Fibroblast of lung (primary cell): ENCODE measurements at regions not wholly inside any gene's neighbourhood (a gene's known extent, or its start where the extent isn't known, plus 50 kb on each side); places are given as distances from the start of the nearest gene placed in this dataset.
A peak's percentile ranks its signal among the peaks of the same experiment; 100 is the strongest.

Experiments used
- DNase-seq, 2 donors: peaks; one replicate each; pipeline versions ENCODE4 v3.0.0 to v3.0.0-alpha.2; 2010; ENCODE audit warnings: low read depth in 2 of 2
- H2AFZ ChIP-seq: 2 replicates; pipeline ENCODE4 v1.5.1; 2012; ENCODE audit warnings: low read length, control low read depth, inconsistent platforms
- H3K27ac ChIP-seq: 2 replicates; pipeline ENCODE4 v1.5.1; 2011; ENCODE audit warnings: low read length, control low read depth; ENCODE audit not compliant: insufficient read depth
- H3K27me3 ChIP-seq: 2 replicates; pipeline ENCODE4 v1.5.1; 2011; ENCODE audit warnings: mild to moderate bottlenecking, low read length; ENCODE audit not compliant: control insufficient read depth, insufficient read depth
- H3K36me3 ChIP-seq: 2 replicates; pipeline ENCODE4 v1.5.1; 2011; ENCODE audit warnings: low read length; ENCODE audit not compliant: control insufficient read depth, insufficient read depth
- H3K4me1 ChIP-seq: 2 replicates; pipeline ENCODE4 v1.5.1; 2011; ENCODE audit warnings: low read length; ENCODE audit not compliant: control insufficient read depth, insufficient read depth; ENCODE audit errors: extremely low read depth
- H3K4me2 ChIP-seq: 2 replicates; pipeline ENCODE4 v1.5.1; 2011; ENCODE audit warnings: low read length, control low read depth; ENCODE audit not compliant: insufficient read depth; ENCODE audit errors: extremely low read depth
- H3K4me3 ChIP-seq, 4 experiments: fragments of 200-600 bp in 1 of 4; sonication (generic) in 1 of 4; replicated peaks in 1 of 4; 2 replicates each; pipeline ENCODE4 v1.5.1; 2011 to 2016; ENCODE audit warnings: low read length in 4 of 4, low read depth in 3 of 4, mild to moderate bottlenecking in 3 of 4, control low read depth in 2 of 4, inconsistent platforms in 1 of 4, mixed read lengths in 1 of 4; ENCODE audit not compliant: insufficient read depth in 1 of 4; ENCODE audit errors: control extremely low read depth in 1 of 4
- H3K79me2 ChIP-seq: 2 replicates; pipeline ENCODE4 v1.5.1; 2012; ENCODE audit warnings: mild to moderate bottlenecking, low read length, inconsistent platforms; ENCODE audit not compliant: control insufficient read depth, insufficient read depth
- H3K9ac ChIP-seq: 2 replicates; pipeline ENCODE4 v1.5.1; 2011; ENCODE audit warnings: mild to moderate bottlenecking, low read length, control low read depth; ENCODE audit not compliant: insufficient read depth
- H3K9me3 ChIP-seq: 2 replicates; pipeline ENCODE4 v1.5.1; 2012; ENCODE audit warnings: low read depth, low read length; ENCODE audit not compliant: control insufficient read depth, insufficient read depth
- H4K20me1 ChIP-seq: 2 replicates; pipeline ENCODE4 v1.5.1; 2011; ENCODE audit warnings: low read length; ENCODE audit not compliant: control insufficient read depth, insufficient read depth; ENCODE audit errors: extremely low read depth
- CTCF ChIP-seq, 2 donors: IDR thresholded peaks in 1 of 2; conservative IDR thresholded peaks in 1 of 2; 1 replicate in 1 of 2; 2 replicates in 1 of 2; pipeline ENCODE4 v1.5.1; 2011 to 2012; ENCODE audit warnings: low read length in 2 of 2, control low read depth in 1 of 2, inconsistent platforms in 1 of 2, low read depth in 1 of 2, mild to moderate bottlenecking in 1 of 2
- EZH2 ChIP-seq: IDR thresholded peaks from 2 replicates; pipeline ENCODE4 v1.5.1; 2012; ENCODE audit warnings: low read length, control low read depth, mild to moderate bottlenecking; ENCODE audit errors: missing control alignments

DNA sequence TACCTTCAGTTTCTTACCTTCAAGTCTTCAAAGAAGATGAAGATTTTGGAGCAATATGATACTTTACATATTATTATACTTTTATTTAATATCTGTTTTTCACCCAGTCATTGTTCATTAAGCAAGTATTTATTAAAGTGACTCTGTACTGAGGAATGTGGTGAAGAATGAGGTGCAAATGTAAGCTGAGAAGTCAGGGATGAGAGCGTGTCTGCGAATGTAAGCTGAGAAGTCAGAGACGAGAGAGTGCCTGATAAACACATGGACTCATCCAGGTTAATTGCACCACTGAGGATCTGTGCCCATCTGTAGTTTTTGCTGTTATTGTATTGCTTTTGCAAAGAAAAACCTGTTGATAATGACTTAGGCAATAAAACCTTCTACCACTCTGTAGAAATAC lies 211.9 kb upstream of the FAR2 start:
- no peak overlapping the region for H3K4me3 ChIP-seq
- H3K27ac ChIP-seq, result no peak overlapping the region
- H3K79me2 ChIP-seq, result no peaks in the 10 kb centered on the region
- TF ChIP-seq EZH2 (no peak), CTCF (conservative IDR thresholded peaks at IDR 0.05 in 1 of 2, IDR thresholded peaks at IDR 0.05 in 1 of 2; ENCODE audit: low read depth in 1 of 2, low read length in 2 of 2) (no peak)
- H2AFZ ChIP-seq, result no peak overlapping the region
- H3K4me2 ChIP-seq, result no peak overlapping the region
- no peaks in the 10 kb centered on the region for H3K9me3 ChIP-seq
- no peak overlapping the region for H3K9ac ChIP-seq
- no peaks in the 10 kb centered on the region for H3K27me3 ChIP-seq
- H3K36me3 ChIP-seq, result no peaks in the 10 kb centered on the region
- peaks cover 2% of the 10 kb centered on the region for H3K4me1 ChIP-seq
- peak; percentile 23 to 91 for DNase-seq
- H4K20me1 ChIP-seq, result no peaks in the 10 kb centered on the region

DNA sequence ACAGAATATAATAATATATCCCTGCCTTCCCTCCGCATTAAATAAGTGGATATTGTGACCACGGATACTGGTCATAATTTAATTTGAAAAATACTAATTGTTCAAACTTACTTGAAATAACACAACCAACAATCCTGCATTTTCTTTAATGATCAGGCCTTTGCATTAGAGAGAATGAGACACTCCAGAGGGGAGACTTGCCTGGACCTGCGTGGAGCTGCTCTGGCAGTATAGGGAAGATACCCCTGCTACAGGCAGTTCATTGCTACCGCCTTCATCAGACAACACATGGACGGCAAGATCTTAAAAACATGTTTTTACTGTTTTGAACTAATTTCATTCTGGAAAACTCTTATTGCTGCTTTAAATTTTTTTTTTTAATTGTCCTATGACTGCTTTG lies 211.0 kb upstream of the FAR2 start:
- Histone ChIP-seq H3K4me3 (no peak overlapping the region), H4K20me1 (no peaks in the 10 kb centered on the region), H2AFZ (no peak overlapping the region), H3K4me1 (peaks cover 2% of the 10 kb centered on the region), H3K9me3 (no peaks in the 10 kb centered on the region), H3K27ac (no peak overlapping the region), H3K79me2 (no peaks in the 10 kb centered on the region), H3K4me2 (no peak overlapping the region), H3K9ac (no peak overlapping the region), H3K36me3 (no peaks in the 10 kb centered on the region), H3K27me3 (no peaks in the 10 kb centered on the region)
- no peak for DNase-seq
- TF ChIP-seq CTCF (conservative IDR thresholded peaks at IDR 0.05 in 1 of 2, IDR thresholded peaks at IDR 0.05 in 1 of 2; ENCODE audit: low read depth in 1 of 2, low read length in 2 of 2) (no peak), EZH2 (no peak)

DNA sequence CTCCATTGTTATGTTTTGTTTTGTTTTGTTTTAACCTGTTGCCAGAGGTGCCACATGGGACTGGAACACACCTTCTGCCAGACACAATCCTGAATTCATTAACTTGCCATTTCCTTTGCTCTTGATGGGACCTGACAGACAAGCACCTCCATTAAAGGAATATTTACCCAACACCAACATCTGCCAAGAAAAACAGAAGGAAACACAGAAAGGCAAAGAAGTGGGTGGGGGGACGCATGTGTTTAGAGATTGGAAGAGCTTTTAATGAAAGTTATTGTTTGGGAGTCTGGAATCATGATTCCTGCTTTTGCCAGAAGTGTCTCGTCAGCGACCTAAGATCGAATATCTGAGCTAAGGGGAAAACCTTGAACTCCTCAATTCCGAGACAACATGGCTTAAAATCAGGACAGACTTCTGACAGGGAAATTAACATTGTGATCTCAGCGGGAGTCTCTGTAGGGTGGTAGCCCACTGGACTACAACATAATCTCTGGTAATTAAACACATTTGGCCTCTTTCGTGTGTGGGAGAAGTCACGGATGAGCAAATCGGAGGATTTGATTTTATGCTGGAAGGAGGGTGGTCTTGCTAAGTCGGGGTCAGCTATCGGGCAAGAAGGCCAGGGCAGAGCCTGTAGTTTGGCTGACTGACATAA lies 210.4 kb upstream of the FAR2 start:
- Histone ChIP-seq H3K27ac (no peak overlapping the region), H3K4me2 (no peak overlapping the region), H3K36me3 (no peaks in the 10 kb centered on the region), H3K9ac (no peak overlapping the region), H3K4me3 (no peak overlapping the region), H2AFZ (no peak overlapping the region), H3K4me1 (peaks cover 2% of the 10 kb centered on the region), H3K27me3 (no peaks in the 10 kb centered on the region), H3K79me2 (no peaks in the 10 kb centered on the region), H4K20me1 (no peaks in the 10 kb centered on the region), H3K9me3 (no peaks in the 10 kb centered on the region)
- DNase-seq, result no peak
- TF ChIP-seq CTCF (conservative IDR thresholded peaks at IDR 0.05 in 1 of 2, IDR thresholded peaks at IDR 0.05 in 1 of 2; ENCODE audit: low read depth in 1 of 2, low read length in 2 of 2), result no peak
